Effector memory CD8-positive, alpha-beta T cell (primary cell): ENCODE measurements at regions not wholly inside any gene's neighbourhood (a gene's known extent, or its start where the extent isn't known, plus 50 kb on each side); places are given as distances from the start of the nearest gene placed in this dataset.
A peak's percentile ranks its signal among the peaks of the same experiment; 100 is the strongest.

ENCODE experiments used
- ATAC-seq: fragments of 150-1000 bp; cut with Tn5 transposase; replicated peaks from 2 replicates; pipeline ENCODE4 v1.10.0; 2021; ENCODE audit warnings: mild to moderate bottlenecking, moderate library complexity
- DNase-seq, 3 experiments: peaks; one replicate each; pipeline ENCODE4 v3.0.0; 2021
- H3K27ac Mint-ChIP-seq, 2 donors: one replicate each; pipeline ENCODE4 v1.8.0; 2022; ENCODE audit warnings: mild to moderate bottlenecking in 2 of 2, mixed read lengths in 2 of 2, moderate library complexity in 2 of 2
- H3K27me3 Mint-ChIP-seq, 2 donors: one replicate each; pipeline ENCODE4 v1.8.0; 2022; ENCODE audit warnings: mixed read lengths in 2 of 2
- H3K36me3 Mint-ChIP-seq: one replicate; pipeline ENCODE4 v1.8.0; 2022; ENCODE audit warnings: mild to moderate bottlenecking, moderate library complexity, mixed read lengths; ENCODE audit not compliant: insufficient read depth
- H3K4me1 Mint-ChIP-seq, 2 donors: one replicate each; pipeline ENCODE4 v1.8.0; 2022; ENCODE audit warnings: low read depth in 2 of 2, mixed read lengths in 2 of 2
- H3K4me3 Mint-ChIP-seq, 2 donors: one replicate each; pipeline ENCODE4 v1.8.0; 2022; ENCODE audit warnings: mild to moderate bottlenecking in 2 of 2, mixed read lengths in 2 of 2, moderate library complexity in 2 of 2
- H3K9me3 Mint-ChIP-seq, 2 donors: one replicate each; pipeline ENCODE4 v1.8.0; 2022; ENCODE audit warnings: mixed read lengths in 2 of 2

DNA sequence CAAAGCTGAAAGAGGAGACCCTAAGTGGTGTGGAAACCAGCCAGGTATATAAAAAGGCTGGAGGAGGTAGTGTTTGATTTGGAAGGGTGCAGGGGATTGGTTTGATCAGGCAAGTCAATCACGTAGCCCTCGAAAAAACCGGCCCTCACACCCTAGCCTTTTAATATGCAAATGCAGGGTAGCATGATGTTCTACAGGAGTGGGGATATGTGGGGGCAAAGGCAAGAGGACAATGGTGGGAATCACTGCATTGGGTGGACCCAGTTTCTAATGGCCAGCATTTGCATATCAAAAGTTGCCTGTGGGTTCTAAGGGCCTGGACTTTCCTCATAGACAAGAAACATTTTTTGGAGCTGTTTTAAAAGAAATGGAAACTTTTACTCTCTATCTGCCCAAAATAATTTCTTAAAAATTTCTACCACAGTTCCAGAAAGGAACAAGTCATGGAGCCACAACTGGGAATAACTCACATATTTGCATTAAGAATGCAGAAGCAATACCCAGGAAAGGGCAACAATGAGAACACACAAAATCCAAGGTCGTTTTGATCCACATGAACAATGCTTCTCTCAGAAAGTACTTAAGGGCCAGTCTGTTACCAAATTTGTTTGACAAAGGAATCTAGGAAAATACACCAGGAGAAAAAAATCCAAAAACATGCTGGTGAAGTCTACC lies 915.8 kb downstream of the NLGN4Y start:
- Mint-ChIP-seq H3K36me3 (no peaks in the 10 kb centered on the region), H3K9me3 (no peaks in the 10 kb centered on the region), H3K27ac (peak overlapping the region in 1 of 2 donors; percentile 91), H3K4me3 (peak overlapping the region in 1 of 2 donors; percentile 53), H3K4me1 (peaks cover 10 to 14% of the 10 kb centered on the region in 2 donors), H3K27me3 (no peaks in the 10 kb centered on the region)
- DNase-seq: no peak
- ATAC-seq: no peak

DNA sequence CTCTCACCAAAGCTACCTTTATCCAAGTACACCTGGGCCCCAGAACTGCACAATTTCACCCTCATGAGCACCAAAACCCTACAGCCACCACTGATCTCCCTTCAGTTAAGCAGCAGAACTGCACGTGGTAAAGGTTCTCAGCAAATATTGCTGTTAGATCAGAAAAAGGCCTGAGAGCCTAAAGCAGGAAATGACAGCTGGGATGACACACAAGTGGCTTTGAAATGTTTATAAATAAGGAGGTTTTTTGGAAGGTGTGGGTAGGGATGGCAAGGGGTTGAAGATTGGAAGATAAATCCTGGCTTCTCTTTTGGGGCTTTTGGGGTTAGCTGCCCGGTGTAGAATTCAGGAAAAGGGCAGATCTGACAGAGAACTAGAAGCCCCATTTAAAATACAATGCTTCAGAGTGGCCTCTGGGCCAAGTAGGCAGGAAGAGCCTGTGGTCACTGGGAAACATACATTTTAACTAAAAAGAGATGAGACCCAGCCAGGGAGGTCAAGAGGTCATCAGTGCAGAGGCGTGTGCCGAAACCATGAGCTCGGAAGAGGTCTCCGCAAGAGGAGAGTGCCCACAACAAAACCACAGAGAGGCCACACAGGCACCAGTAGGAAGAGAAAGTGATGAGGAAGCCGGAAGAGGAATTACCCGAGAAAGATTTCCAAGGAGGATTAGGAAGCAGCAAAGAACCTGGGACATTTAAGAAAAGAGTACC lies 916.5 kb downstream of the NLGN4Y start:
- DNase-seq (no peak), ATAC-seq (peak; percentile 33)
- H3K9me3 Mint-ChIP-seq: no peaks in the 10 kb centered on the region
- peak overlapping the region; percentile 65 to 91 for H3K27ac Mint-ChIP-seq
- no peaks in the 10 kb centered on the region for H3K27me3 Mint-ChIP-seq
- H3K36me3 Mint-ChIP-seq: no peaks in the 10 kb centered on the region
- peaks cover 10 to 14% of the 10 kb centered on the region in 2 donors for H3K4me1 Mint-ChIP-seq
- peak overlapping the region; percentile 12 to 53 for H3K4me3 Mint-ChIP-seq

DNA sequence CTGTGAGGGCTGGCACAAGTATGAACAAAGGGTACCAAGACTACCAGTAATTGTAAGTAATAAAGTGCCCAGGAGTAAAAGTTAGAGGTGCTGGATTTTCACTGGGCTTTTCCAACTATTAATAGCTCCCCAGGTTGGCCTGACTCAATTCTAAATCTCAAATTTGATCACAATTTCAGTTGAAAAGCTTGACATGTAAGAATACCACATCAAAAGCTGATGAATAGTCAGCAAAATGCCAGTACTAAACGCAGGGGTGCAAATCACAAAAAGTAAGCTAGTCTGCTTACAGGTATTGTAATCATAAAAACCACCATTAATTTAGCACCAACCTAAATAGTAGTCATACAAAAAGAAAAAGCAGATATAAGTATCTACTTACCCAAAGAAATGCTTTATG lies 917.5 kb downstream of the NLGN4Y start:
- no peaks in the 10 kb centered on the region for H3K27me3 Mint-ChIP-seq
- H3K27ac Mint-ChIP-seq: no peak overlapping the region
- no peak overlapping the region for H3K4me3 Mint-ChIP-seq
- H3K9me3 Mint-ChIP-seq: no peaks in the 10 kb centered on the region
- H3K4me1 Mint-ChIP-seq: peaks cover 10 to 14% of the 10 kb centered on the region in 2 donors
- ATAC-seq (no peak), DNase-seq (no peak)
- no peaks in the 10 kb centered on the region for H3K36me3 Mint-ChIP-seq

DNA sequence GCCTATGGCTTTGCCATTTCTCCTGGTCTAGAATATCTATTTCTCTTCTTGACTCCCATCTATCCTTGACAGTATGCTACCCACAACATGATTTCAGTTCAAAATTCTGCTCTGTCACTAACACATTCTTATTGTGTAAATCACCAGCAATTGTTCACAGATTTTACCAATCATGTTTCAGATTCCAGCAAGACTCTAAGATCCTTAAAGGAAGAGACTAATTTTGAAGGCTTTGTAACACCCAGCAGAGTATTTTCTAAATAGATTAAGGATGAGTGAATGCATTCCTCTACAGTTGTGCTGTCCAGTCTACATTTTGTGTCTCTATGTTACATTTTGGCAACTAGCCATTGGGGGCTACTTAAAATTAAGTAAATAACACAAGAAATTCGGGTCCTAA lies 921.5 kb downstream of the NLGN4Y start:
- Mint-ChIP-seq H3K36me3 (no peaks in the 10 kb centered on the region), H3K4me1 (peaks cover 5 to 8% of the 10 kb centered on the region in 2 donors), H3K27ac (no peak overlapping the region), H3K4me3 (no peak overlapping the region), H3K9me3 (no peaks in the 10 kb centered on the region), H3K27me3 (no peaks in the 10 kb centered on the region)
- no peak for DNase-seq
- no peak for ATAC-seq

DNA sequence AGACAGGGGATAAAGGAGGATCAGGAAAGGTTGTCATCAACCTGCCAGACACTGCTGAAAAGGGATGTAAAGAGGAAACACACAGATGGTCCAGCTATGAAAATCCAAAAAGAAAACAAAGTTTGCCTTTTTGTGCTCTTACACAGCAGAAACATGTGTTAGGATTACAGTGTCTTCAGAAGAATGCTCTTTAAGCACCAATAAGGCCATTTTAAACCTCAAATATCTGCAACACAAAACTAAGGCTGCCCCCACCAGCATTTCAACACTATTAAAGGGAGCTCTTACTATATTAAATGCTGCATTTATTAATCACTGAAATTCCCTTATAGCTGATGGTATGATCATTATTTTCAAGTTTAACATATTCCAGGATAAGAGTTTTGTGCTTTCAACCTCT lies 922.5 kb downstream of the NLGN4Y start:
- DNase-seq: no peak
- peaks cover 0 to 2% of the 10 kb centered on the region in 2 donors for H3K4me1 Mint-ChIP-seq
- no peak for ATAC-seq
- no peak overlapping the region for H3K27ac Mint-ChIP-seq
- H3K4me3 Mint-ChIP-seq: no peak overlapping the region
- no peaks in the 10 kb centered on the region for H3K9me3 Mint-ChIP-seq
- H3K27me3 Mint-ChIP-seq: no peaks in the 10 kb centered on the region
- no peaks in the 10 kb centered on the region for H3K36me3 Mint-ChIP-seq

DNA sequence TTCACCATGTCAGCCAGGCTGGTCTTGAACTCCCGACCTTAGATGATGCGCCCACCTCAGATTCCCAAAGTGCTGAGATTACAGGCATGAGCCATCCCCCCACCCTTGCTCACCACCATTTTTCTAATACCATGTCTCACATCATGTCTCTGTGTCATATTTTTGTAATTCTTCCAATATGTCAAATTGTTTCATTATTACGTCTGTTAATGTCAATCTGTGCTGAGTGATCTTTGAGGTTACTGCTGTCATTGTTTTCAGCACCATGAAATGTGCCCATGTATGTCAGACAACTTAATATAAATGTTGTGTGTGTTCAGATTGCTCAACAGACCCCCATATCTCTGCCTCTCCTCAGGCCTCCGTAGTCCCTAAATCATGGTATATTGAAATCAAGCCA lies 923.6 kb downstream of the NLGN4Y start:
- ATAC-seq (no peak), DNase-seq (no peak)
- no peaks in the 10 kb centered on the region for H3K27me3 Mint-ChIP-seq
- no peaks in the 10 kb centered on the region for H3K4me1 Mint-ChIP-seq
- no peaks in the 10 kb centered on the region for H3K9me3 Mint-ChIP-seq
- H3K27ac Mint-ChIP-seq: no peak overlapping the region
- H3K36me3 Mint-ChIP-seq: no peaks in the 10 kb centered on the region
- H3K4me3 Mint-ChIP-seq: no peak overlapping the region

DNA sequence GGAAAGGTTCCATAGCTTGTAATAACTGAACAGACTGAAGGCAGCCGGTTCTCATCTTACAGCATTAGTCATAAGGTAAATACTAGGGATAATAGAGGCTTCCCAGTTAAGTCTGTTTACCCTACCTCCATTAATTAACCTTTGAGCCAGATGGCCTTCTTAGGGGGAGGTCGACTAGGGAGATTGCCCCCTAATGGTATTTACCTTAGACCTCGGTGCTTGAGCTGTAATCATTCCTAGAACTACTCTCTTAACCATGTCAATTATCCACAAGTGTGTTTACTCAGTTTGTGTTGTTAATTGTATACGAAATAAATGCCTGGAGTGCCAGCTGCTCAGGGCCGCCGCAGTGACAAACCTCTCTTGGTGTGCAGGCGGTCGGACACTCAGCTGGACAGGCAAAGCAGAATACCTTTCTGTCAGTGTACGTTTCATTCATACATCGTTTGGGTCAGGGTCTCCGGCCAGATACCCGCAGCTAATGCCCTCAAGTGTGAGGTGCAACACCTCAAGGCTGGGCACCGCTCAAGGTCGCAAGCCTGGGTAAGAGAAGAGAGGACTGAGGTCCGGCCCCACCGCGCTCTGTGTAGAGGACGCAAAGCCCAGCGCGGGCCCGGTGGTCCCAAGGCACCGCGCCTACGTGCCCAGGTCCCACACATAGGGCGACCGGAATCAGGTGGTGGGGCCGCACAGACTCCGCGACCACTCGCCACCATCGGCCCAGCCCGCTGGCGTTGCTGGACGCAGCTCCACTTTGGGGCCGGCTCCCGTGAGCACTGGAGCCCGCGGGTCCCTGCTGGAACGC lies 931.0 kb downstream of the NLGN4Y start:
- Mint-ChIP-seq H3K4me1 (peaks cover 4 to 5% of the 10 kb centered on the region in 2 donors), H3K9me3 (no peaks in the 10 kb centered on the region), H3K4me3 (peak overlapping the region; percentile 44 to 78), H3K36me3 (peaks cover 6% of the 10 kb centered on the region), H3K27me3 (no peaks in the 10 kb centered on the region), H3K27ac (no peak overlapping the region)
- ATAC-seq: no peak
- DNase-seq: no peak

DNA sequence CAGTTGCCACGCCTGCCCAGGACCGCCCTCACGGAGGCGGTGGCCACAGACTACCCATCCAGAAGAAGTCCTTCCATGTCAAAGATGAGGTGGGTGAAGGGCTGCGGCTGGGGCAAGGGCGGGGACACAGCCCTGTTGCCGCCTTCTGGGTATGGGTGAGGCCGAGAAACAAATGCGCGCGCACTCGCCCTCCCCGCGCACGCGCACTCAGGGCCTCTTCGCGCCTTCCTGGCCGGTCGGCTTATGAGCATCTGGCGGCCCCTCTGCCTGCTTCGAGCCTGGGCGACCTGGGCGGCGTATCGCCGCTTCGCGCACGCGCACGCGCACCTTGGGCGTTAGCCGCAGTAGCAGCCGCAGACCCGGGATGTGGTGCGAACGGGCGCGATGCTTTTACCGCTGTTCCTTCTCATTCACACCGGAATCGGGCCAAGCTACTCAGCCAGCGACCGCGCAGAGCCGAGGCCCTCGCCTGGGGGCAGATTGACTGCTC lies 931.7 kb downstream of the NLGN4Y start:
- Mint-ChIP-seq H3K36me3 (peaks cover 6% of the 10 kb centered on the region), H3K4me3 (peak overlapping the region; percentile 44 to 78), H3K9me3 (no peaks in the 10 kb centered on the region), H3K27me3 (no peaks in the 10 kb centered on the region), H3K27ac (peak overlapping the region; percentile 83 to 85), H3K4me1 (peaks cover 4 to 5% of the 10 kb centered on the region in 2 donors)
- DNase-seq (peak; percentile 53 to 82 (median 59)), ATAC-seq (peak; percentile 85)

DNA sequence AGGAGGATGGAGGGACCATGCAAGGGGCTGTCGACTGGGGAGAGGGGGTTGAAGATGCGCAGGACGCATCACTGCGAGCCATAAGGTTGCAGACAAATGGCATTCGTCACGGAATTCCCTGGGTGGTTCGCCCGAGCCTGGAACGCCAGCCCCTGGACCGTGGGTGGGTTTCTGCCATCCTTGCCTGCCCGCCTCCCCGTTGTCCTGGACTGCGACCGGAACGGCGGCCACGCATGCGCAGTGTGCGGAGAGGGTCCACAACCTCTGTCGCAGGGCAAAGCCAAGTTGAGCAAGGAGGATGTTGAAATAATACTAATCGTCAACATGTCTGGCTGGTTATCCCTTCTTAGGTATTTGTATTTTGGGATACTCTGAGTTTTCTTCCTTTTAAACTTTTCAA lies 932.2 kb downstream of the NLGN4Y start:
- peaks cover 6% of the 10 kb centered on the region for H3K36me3 Mint-ChIP-seq
- peak overlapping the region; percentile 83 to 85 for H3K27ac Mint-ChIP-seq
- peak overlapping the region; percentile 44 to 78 for H3K4me3 Mint-ChIP-seq
- H3K9me3 Mint-ChIP-seq: no peaks in the 10 kb centered on the region
- ATAC-seq: no peak
- H3K27me3 Mint-ChIP-seq: no peaks in the 10 kb centered on the region
- DNase-seq: no peak
- H3K4me1 Mint-ChIP-seq: peaks cover 4 to 5% of the 10 kb centered on the region in 2 donors

DNA sequence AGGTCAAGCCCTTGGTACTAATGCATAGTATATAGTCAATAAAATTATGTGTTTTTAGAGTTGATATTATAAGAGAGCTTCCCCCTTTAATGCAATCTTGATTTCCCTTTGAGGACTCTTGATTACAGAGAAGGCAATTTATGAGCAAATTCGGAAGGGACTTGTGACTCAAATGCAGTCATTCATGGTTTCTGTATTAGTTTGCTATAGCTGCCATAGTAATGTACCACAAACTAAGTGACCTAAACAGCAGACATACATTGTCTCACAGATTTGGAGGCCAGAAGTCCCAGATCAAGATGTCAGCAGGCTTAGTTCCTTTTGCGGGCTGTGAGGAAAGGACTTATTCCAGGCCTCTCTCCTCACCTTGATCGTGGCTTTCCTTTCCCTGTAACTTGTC lies 933.4 kb downstream of the NLGN4Y start:
- H3K27me3 Mint-ChIP-seq: no peaks in the 10 kb centered on the region
- peaks cover 6% of the 10 kb centered on the region for H3K36me3 Mint-ChIP-seq
- no peaks in the 10 kb centered on the region for H3K9me3 Mint-ChIP-seq
- H3K4me3 Mint-ChIP-seq: no peak overlapping the region
- ATAC-seq (no peak), DNase-seq (no peak)
- H3K4me1 Mint-ChIP-seq: peaks cover 4 to 5% of the 10 kb centered on the region in 2 donors
- H3K27ac Mint-ChIP-seq: no peak overlapping the region

DNA sequence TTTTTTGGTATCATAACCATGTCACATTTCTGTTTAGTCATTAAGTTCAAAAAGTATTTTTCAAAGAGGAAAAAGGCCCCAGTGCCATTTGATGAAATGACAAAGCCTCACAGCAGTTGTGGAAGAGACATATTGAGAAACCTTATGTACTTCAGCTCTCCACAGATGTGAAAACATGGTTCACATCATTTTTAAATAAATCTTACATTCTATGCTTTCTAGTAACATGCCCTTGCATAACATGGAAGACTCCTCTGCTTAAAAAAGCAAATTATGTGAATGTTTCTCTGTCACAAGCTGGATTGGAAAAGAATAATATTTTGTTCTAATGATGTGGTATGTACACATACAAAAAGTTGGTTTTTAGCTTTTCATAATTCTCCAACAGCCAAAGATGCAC lies 934.1 kb downstream of the NLGN4Y start:
- no peak overlapping the region for H3K4me3 Mint-ChIP-seq
- H3K9me3 Mint-ChIP-seq: no peaks in the 10 kb centered on the region
- DNase-seq: no peak
- no peaks in the 10 kb centered on the region for H3K27me3 Mint-ChIP-seq
- H3K27ac Mint-ChIP-seq: no peak overlapping the region
- H3K36me3 Mint-ChIP-seq: peaks cover 6% of the 10 kb centered on the region
- peaks cover 4 to 5% of the 10 kb centered on the region in 2 donors for H3K4me1 Mint-ChIP-seq
- ATAC-seq: no peak

DNA sequence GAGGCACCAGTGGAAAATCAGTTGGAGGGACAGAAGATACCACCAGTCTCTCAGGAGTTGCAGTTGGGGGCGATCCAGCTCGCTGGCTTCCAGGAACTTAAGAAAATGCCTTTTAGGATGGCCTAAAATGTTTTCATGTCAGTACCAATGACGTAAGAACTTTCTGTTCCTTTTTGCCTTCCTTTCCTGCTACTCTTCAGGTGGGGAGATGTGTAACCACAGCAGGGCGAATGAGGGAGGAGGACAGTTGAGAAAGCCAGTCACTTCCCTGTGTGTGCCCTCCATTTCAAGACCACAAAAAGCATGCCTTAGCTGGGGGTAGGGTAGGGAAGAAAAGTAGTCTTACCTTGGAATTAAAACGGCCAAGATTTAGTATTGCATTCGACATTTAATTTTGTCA lies 941.6 kb downstream of the NLGN4Y start:
- no peak for ATAC-seq
- Mint-ChIP-seq H3K36me3 (no peaks in the 10 kb centered on the region), H3K4me1 (no peaks in the 10 kb centered on the region), H3K4me3 (no peak overlapping the region), H3K27me3 (no peaks in the 10 kb centered on the region), H3K27ac (no peak overlapping the region), H3K9me3 (no peaks in the 10 kb centered on the region)
- no peak for DNase-seq

DNA sequence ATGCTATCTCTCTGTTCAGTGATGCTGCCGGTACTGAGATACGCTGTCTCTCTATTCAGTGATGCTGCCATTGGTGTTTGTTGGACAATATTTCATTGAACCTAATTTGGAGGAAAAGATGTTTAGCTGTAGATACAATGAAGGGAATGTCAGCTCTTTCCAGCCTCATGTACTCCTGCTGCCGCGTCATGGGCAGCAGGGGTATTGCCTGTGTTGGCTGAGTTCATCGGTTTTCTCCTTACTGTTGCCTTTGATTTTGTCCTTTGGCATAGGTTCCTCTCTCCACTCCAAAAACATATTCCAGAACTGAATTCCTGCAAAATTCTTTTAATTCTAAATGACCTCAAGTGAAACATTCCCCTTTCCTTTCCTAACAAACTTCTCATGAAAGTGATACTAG lies 942.6 kb downstream of the NLGN4Y start:
- no peaks in the 10 kb centered on the region for H3K9me3 Mint-ChIP-seq
- no peak overlapping the region for H3K4me3 Mint-ChIP-seq
- no peaks in the 10 kb centered on the region for H3K27me3 Mint-ChIP-seq
- DNase-seq: no peak
- H3K36me3 Mint-ChIP-seq: no peaks in the 10 kb centered on the region
- ATAC-seq: no peak
- no peak overlapping the region for H3K27ac Mint-ChIP-seq
- no peaks in the 10 kb centered on the region for H3K4me1 Mint-ChIP-seq
